Mesendoderm (in vitro differentiated cells): ENCODE measurements at regions not wholly inside any gene's neighbourhood (a gene's known extent, or its start where the extent isn't known, plus 50 kb on each side); places are given as distances from the start of the nearest gene placed in this dataset.
"Not testable (repeated sequence)": the region's sequence is repeated elsewhere in the genome, so short reads cannot be mapped to it uniquely, and the experiment has no call there.

Experiments
- DNase-seq: peaks from one replicate; pipeline ENCODE4 v3.0.0; 2013
- H2AK5ac ChIP-seq: 2 replicates; pipeline ENCODE4 v1.6.1; 2013; ENCODE audit warnings: low read length, inconsistent platforms
- H2BK120ac ChIP-seq: 2 replicates; pipeline ENCODE4 v1.6.1; 2013; ENCODE audit warnings: low read depth, mild to moderate bottlenecking, low read length, moderate library complexity, mixed read lengths
- H2BK15ac ChIP-seq: replicated peaks from 2 replicates; pipeline ENCODE4 v1.6.1; 2013; ENCODE audit warnings: low read depth, mild to moderate bottlenecking, moderate library complexity
- H2BK5ac ChIP-seq: 2 replicates; pipeline ENCODE4 v1.6.1; 2013; ENCODE audit warnings: low read length, inconsistent platforms
- H3K18ac ChIP-seq: 2 replicates; pipeline ENCODE4 v1.6.1; 2013; ENCODE audit warnings: mild to moderate bottlenecking, low read length, mixed read lengths
- H3K23ac ChIP-seq: one replicate; pipeline ENCODE4 v1.6.1; 2013; ENCODE audit warnings: low read length
- H3K27ac ChIP-seq: 2 replicates; pipeline ENCODE4 v1.5.1; 2013; ENCODE audit warnings: low read depth, mild to moderate bottlenecking, inconsistent platforms, low read length, moderate library complexity
- H3K27me3 ChIP-seq: 2 replicates; pipeline ENCODE4 v1.6.1; 2013; ENCODE audit warnings: low read length, control low read depth, mild to moderate bottlenecking, inconsistent platforms; ENCODE audit not compliant: insufficient read depth, poor library complexity
- H3K36me3 ChIP-seq: 2 replicates; pipeline ENCODE4 v1.6.1; 2013; ENCODE audit warnings: low read length, inconsistent platforms; ENCODE audit not compliant: control insufficient read depth, insufficient read depth
- H3K4ac ChIP-seq: one replicate; pipeline ENCODE4 v1.6.1; 2013; ENCODE audit warnings: low read depth, mild to moderate bottlenecking, low read length, moderate library complexity
- H3K4me1 ChIP-seq: 2 replicates; pipeline ENCODE4 v1.6.1; 2013; ENCODE audit warnings: low read depth, low read length, inconsistent platforms; ENCODE audit not compliant: control insufficient read depth
- H3K4me2 ChIP-seq: 2 replicates; pipeline ENCODE4 v1.6.1; 2013; ENCODE audit warnings: low read length
- H3K4me3 ChIP-seq: 2 replicates; pipeline ENCODE4 v1.5.1; 2013; ENCODE audit warnings: mild to moderate bottlenecking, low read length
- H3K56ac ChIP-seq: one replicate; pipeline ENCODE4 v1.6.1; 2013; ENCODE audit warnings: low read length
- H3K79me1 ChIP-seq: 2 replicates; pipeline ENCODE4 v1.6.1; 2013; ENCODE audit warnings: low read length, inconsistent platforms
- H3K79me2 ChIP-seq: 2 replicates; pipeline ENCODE4 v1.6.1; 2013; ENCODE audit warnings: mild to moderate bottlenecking, low read length; ENCODE audit not compliant: control insufficient read depth, insufficient read depth
- H3K9ac ChIP-seq: 2 replicates; pipeline ENCODE4 v1.6.1; 2013; ENCODE audit warnings: low read length, inconsistent platforms
- H4K5ac ChIP-seq: one replicate; pipeline ENCODE4 v1.6.1; 2013; ENCODE audit warnings: low read length
- H4K8ac ChIP-seq: one replicate; pipeline ENCODE4 v1.6.1; 2013; ENCODE audit warnings: low read depth, mild to moderate bottlenecking, control low read depth, low read length, moderate library complexity
- WGBS: extraction: QIAGEN DNeasy Blood & Tissue Kit; methylation state at CpG from one replicate; pipeline ENCODE4 v1.1.7; 2013; ENCODE audit warnings: low lambda C conversion rate, missing lambda C conversion rate; ENCODE audit not compliant: insufficient coverage; ENCODE audit errors: extremely low coverage; 5-methylcytosine and 5-hydroxymethylcytosine counted together

GRCh38 chr12:58424735-58425392 is 483.5 kb downstream of the ATP23 start:
- DNase-seq: no peak
- H3K4me3 ChIP-seq: no peak overlapping the region

GRCh38 chr12:58425481-58426392 is 484.4 kb downstream of the ATP23 start:
- no peaks in the 10 kb centered on the region for H3K36me3 ChIP-seq
- peak overlapping the region; percentile 33 for H4K5ac ChIP-seq
- peak overlapping the region; percentile 88 for H2BK5ac ChIP-seq
- no CpG with 5 or more reads among the region's 6 CpGs for WGBS
- no peaks in the 10 kb centered on the region for H3K27me3 ChIP-seq
- peak overlapping the region; percentile 7 for H2BK120ac ChIP-seq
- no peak overlapping the region for H2AK5ac ChIP-seq
- peak overlapping the region; percentile 70 for H3K4ac ChIP-seq
- no peaks in the 10 kb centered on the region for H3K79me1 ChIP-seq
- H3K4me3 ChIP-seq: no peak overlapping the region
- no peak overlapping the region for H3K23ac ChIP-seq
- no peak overlapping the region for H4K8ac ChIP-seq
- H3K4me2 ChIP-seq: no peak overlapping the region
- H3K56ac ChIP-seq: peak overlapping the region; percentile 63
- H3K27ac ChIP-seq: peak overlapping the region; percentile 92
- no peak overlapping the region for H2BK15ac ChIP-seq
- peak; percentile 83 for DNase-seq
- H3K9ac ChIP-seq: no peak overlapping the region
- no peaks in the 10 kb centered on the region for H3K79me2 ChIP-seq
- H3K4me1 ChIP-seq: peaks cover 4% of the 10 kb centered on the region
- peak overlapping the region; percentile 95 for H3K18ac ChIP-seq

More at GRCh38 chr12:58424735-58425392, 483.5 kb downstream of the ATP23 start:
- Histone ChIP-seq H2AK5ac (no peak overlapping the region), H3K23ac (no peak overlapping the region), H3K4ac (no peak overlapping the region), H2BK15ac (no peak overlapping the region), H4K5ac (no peak overlapping the region), H3K18ac (no peak overlapping the region), H3K27me3 (no peaks in the 10 kb centered on the region), H3K27ac (peak overlapping the region; percentile 78), H2BK120ac (no peak overlapping the region), H2BK5ac (no peak overlapping the region), H3K4me1 (peaks cover 4% of the 10 kb centered on the region), H3K4me2 (no peak overlapping the region), H3K79me2 (no peaks in the 10 kb centered on the region), H4K8ac (no peak overlapping the region), H3K9ac (no peak overlapping the region), H3K79me1 (no peaks in the 10 kb centered on the region), H3K56ac (no peak overlapping the region), H3K36me3 (no peaks in the 10 kb centered on the region)
- WGBS: no CpG with 5 or more reads among the region's 1 CpG

GRCh38 chr12:58426437-58426836 is 485.1 kb downstream of the ATP23 start:
- Histone ChIP-seq H3K18ac (peak overlapping the region; percentile 95), H3K4ac (peak overlapping the region; percentile 12)
- not testable (repeated sequence) for H4K8ac ChIP-seq, H2BK5ac ChIP-seq, H3K4me2 ChIP-seq, H3K4me3 ChIP-seq, H2BK120ac ChIP-seq, H3K56ac ChIP-seq, H3K36me3 ChIP-seq, H3K9ac ChIP-seq, H3K27me3 ChIP-seq, H3K4me1 ChIP-seq, H3K79me2 ChIP-seq, H2AK5ac ChIP-seq, DNase-seq, H3K23ac ChIP-seq, H2BK15ac ChIP-seq, H4K5ac ChIP-seq, H3K79me1 ChIP-seq, H3K27ac ChIP-seq
- WGBS: no CpG with 5 or more reads among the region's 3 CpGs

- no peak overlapping the region for H3K27ac ChIP-seq
- no peak overlapping the region for H2BK15ac ChIP-seq
- no peak overlapping the region for H3K4ac ChIP-seq
- H3K27me3 ChIP-seq: no peaks in the 10 kb centered on the region
- no peaks in the 10 kb centered on the region for H3K36me3 ChIP-seq
- WGBS: no CpG with 5 or more reads among the region's 1 CpG
- H3K4me1 ChIP-seq: no peaks in the 10 kb centered on the region
- no peak overlapping the region for H3K23ac ChIP-seq
- H3K9ac ChIP-seq: no peak overlapping the region
- no peak overlapping the region for H2AK5ac ChIP-seq
- H4K5ac ChIP-seq: no peak overlapping the region
- H3K79me1 ChIP-seq: no peaks in the 10 kb centered on the region
- no peak overlapping the region for H3K18ac ChIP-seq
- H3K4me2 ChIP-seq: no peak overlapping the region
- no peak overlapping the region for H4K8ac ChIP-seq
- H2BK120ac ChIP-seq: no peak overlapping the region
- no peaks in the 10 kb centered on the region for H3K79me2 ChIP-seq
- no peak overlapping the region for H3K4me3 ChIP-seq
- no peak overlapping the region for H2BK5ac ChIP-seq
- no peak for DNase-seq
- no peak overlapping the region for H3K56ac ChIP-seq
Measured at GRCh38 chr12:58433959-58434358, 486.3 kb downstream of the LRIG3 start.

- Histone ChIP-seq H3K4me3 (no peak overlapping the region), H3K79me1 (no peaks in the 10 kb centered on the region)
Measured at GRCh38 chr12:58434726-58435125, 485.6 kb downstream of the LRIG3 start.

More at GRCh38 chr12:58434726-58435125, 485.6 kb downstream of the LRIG3 start:
- Histone ChIP-seq H2BK5ac (no peak overlapping the region), H3K4ac (no peak overlapping the region), H3K27ac (no peak overlapping the region), H3K23ac (no peak overlapping the region), H3K4me1 (no peaks in the 10 kb centered on the region), H3K27me3 (no peaks in the 10 kb centered on the region), H2BK120ac (no peak overlapping the region), H4K8ac (no peak overlapping the region), H3K4me2 (no peak overlapping the region), H3K79me2 (no peaks in the 10 kb centered on the region), H3K18ac (no peak overlapping the region), H3K56ac (no peak overlapping the region), H4K5ac (no peak overlapping the region), H2AK5ac (no peak overlapping the region), H2BK15ac (no peak overlapping the region), H3K36me3 (no peaks in the 10 kb centered on the region), H3K9ac (no peak overlapping the region)
- no peak for DNase-seq
